Transverse colon (tissue), 4 donors: ENCODE measurements at regions not wholly inside any gene's neighbourhood (a gene's known extent, or its start where the extent isn't known, plus 50 kb on each side); places are given as distances from the start of the nearest gene placed in this dataset.

ENCODE experiments used
- DNase-seq: peaks from one replicate; pipeline ENCODE4 v3.0.0-alpha.2; 2019
- H3K27ac ChIP-seq, 4 donors: fragments of 200-600 bp; sonication (generic); 2 replicates each; pipeline ENCODE4 v1.5.1; 2016 to 2018; ENCODE audit warnings: inconsistent platforms in 4 of 4
- H3K27me3 ChIP-seq: fragments of 200-600 bp; sonication (generic); 2 replicates; pipeline ENCODE4 v1.5.1; 2017; ENCODE audit warnings: inconsistent platforms
- H3K36me3 ChIP-seq, 4 donors: fragments of 200-600 bp; sonication (generic); 2 replicates each; pipeline ENCODE4 v1.5.1; 2017 to 2019; ENCODE audit warnings: inconsistent platforms in 4 of 4
- H3K4me1 ChIP-seq, 4 donors: fragments of 200-600 bp; sonication (generic); 2 replicates each; pipeline ENCODE4 v1.5.1; 2017 to 2020; ENCODE audit warnings: inconsistent platforms in 4 of 4
- H3K4me3 ChIP-seq, 4 donors: fragments of 200-600 bp; sonication (generic); 1 replicate in 1 of 4; 2 replicates in 3 of 4; pipeline versions ENCODE4 v1.5.1 to v1.6.1; 2017 to 2019; ENCODE audit warnings: inconsistent platforms in 4 of 4
- H3K9me3 ChIP-seq, 2 donors: fragments of 200-600 bp; sonication (generic); 2 replicates each; pipeline ENCODE4 v1.5.1; 2017 to 2019; ENCODE audit warnings: inconsistent platforms in 2 of 2
- EP300 ChIP-seq: sonication (generic); formaldehyde crosslinking; IDR thresholded peaks from one replicate; pipeline ENCODE4 v1.6.1; 2017; ENCODE audit warnings: antibody characterized with exemption, low read depth
- POLR2A ChIP-seq: fragments of 450-650 bp; IDR thresholded peaks from one replicate; pipeline ENCODE4 v1.6.1; 2016; ENCODE audit warnings: antibody characterized with exemption, mild to moderate bottlenecking, moderate library complexity
- POLR2AphosphoS5 ChIP-seq, 3 donors: sonication (generic); formaldehyde crosslinking; IDR thresholded peaks; one replicate each; pipeline ENCODE4 v1.6.1; 2016; ENCODE audit warnings: antibody characterized with exemption in 3 of 3
- WGBS, 2 donors: methylation state at CpG; one replicate each; pipeline ENCODE4 v1.1.5; 2018; ENCODE audit warnings: low coverage in 1 of 2; 5-methylcytosine and 5-hydroxymethylcytosine counted together
- in situ Hi-C, 4 donors: fragments of 200-750 bp; cut with MboI; loops; one replicate each; pipeline versions ENCODE4 v1.15.0 to v1.15.1; 2017; ENCODE audit warnings: low sequenced_read_pairs in 3 of 4, low pct_ligation_motif_present in 1 of 4, low pct_unique_long_range_greater_than_20kb in 1 of 4
- intact Hi-C: fragments of 100-400 bp; cut with DNase I; formaldehyde crosslinking; loops from one replicate; pipeline ENCODE4 v1.15.1; 2023; ENCODE audit warnings: low total_unique reads
- TF ChIP-seq, protein P1 (sequence below), 5 experiments: fragments of 200-600 bp in 3 of 5; fragments of 450-650 bp in 2 of 5; sonication (generic) in 3 of 5; IDR thresholded peaks; 1 replicate in 2 of 5; 2 replicates in 3 of 5; pipeline ENCODE4 v1.5.1; 2016 to 2017; ENCODE audit warnings: antibody characterized with exemption in 5 of 5, inconsistent platforms in 3 of 5, mild to moderate bottlenecking in 2 of 5, moderate library complexity in 1 of 5

DNA sequence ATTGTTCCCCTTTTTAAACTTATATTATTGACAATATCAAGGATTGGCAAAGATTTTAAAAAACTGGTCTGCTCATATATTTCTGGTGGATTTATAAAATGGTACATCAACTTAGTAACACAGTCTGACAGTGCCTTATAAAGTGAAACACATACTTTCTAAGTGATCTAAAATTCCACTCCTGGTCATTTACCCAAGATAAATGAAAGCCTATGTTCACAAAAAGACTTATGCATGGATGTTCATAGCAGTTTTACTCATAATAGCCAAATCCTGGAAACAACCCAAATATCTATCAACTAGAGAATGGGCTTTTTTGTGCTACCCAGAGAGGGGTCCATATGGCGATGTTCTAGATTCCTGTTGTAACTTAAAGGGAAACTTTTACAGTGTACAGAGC is 222.4 kb upstream of the FAM83B start:
- H3K9me3 ChIP-seq, result no peaks in the 10 kb centered on the region
- no peaks in the 10 kb centered on the region for H3K36me3 ChIP-seq
- TF ChIP-seq EP300 (no peak), POLR2AphosphoS5 (IDR thresholded peaks at IDR 0.05) (no peak), POLR2A (no peak)
- TF ChIP-seq, protein P1, sequence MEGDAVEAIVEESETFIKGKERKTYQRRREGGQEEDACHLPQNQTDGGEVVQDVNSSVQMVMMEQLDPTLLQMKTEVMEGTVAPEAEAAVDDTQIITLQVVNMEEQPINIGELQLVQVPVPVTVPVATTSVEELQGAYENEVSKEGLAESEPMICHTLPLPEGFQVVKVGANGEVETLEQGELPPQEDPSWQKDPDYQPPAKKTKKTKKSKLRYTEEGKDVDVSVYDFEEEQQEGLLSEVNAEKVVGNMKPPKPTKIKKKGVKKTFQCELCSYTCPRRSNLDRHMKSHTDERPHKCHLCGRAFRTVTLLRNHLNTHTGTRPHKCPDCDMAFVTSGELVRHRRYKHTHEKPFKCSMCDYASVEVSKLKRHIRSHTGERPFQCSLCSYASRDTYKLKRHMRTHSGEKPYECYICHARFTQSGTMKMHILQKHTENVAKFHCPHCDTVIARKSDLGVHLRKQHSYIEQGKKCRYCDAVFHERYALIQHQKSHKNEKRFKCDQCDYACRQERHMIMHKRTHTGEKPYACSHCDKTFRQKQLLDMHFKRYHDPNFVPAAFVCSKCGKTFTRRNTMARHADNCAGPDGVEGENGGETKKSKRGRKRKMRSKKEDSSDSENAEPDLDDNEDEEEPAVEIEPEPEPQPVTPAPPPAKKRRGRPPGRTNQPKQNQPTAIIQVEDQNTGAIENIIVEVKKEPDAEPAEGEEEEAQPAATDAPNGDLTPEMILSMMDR (IDR thresholded peaks at IDR 0.05), result no peak
- no peak for DNase-seq
- intact Hi-C loops (no loop called here), in situ Hi-C loops (no loop called here)
- H3K27ac ChIP-seq, result no peak overlapping the region
- H3K4me1 ChIP-seq, result no peaks in the 10 kb centered on the region
- 86 to 90% methylated on average over 1 of the region's 1 CpG for WGBS, 2 donors
- no peaks in the 10 kb centered on the region for H3K27me3 ChIP-seq
- H3K4me3 ChIP-seq, result no peak overlapping the region

DNA sequence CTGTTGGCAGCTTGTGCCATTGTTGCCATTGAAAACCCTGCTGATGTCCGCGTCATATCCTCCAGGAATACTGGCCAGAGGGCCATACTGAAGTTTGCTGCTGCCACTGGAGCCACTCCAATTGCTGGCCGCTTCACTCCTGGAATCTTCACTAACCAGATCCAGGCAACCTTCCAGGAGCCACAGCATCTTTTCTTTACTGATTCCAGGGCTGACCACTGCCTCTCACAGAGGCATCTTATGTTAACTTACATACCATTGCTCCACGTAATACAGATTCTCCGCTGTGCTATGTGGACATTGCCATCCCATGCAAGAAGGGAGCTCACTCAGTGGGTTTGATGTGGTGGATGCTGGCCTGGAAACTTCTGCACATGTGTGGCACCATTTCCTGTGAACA is 221.8 kb upstream of the FAM83B start:
- intact Hi-C loops (no loop called here), in situ Hi-C loops (no loop called here)
- Histone ChIP-seq H3K36me3 (no peaks in the 10 kb centered on the region), H3K4me1 (no peaks in the 10 kb centered on the region), H3K4me3 (no peak overlapping the region), H3K27me3 (no peaks in the 10 kb centered on the region), H3K9me3 (no peaks in the 10 kb centered on the region), H3K27ac (no peak overlapping the region)
- TF ChIP-seq EP300, result no peak
- TF ChIP-seq POLR2AphosphoS5 (IDR thresholded peaks at IDR 0.05), result no peak
- TF ChIP-seq POLR2A, result no peak
- TF ChIP-seq, protein P1 (IDR thresholded peaks at IDR 0.05), result no peak
- WGBS, 2 donors, result 93% methylated on average over 5 of the region's 5 CpGs; no CpG with 5 or more reads in 1 of the 2 donors
- DNase-seq, result no peak

DNA sequence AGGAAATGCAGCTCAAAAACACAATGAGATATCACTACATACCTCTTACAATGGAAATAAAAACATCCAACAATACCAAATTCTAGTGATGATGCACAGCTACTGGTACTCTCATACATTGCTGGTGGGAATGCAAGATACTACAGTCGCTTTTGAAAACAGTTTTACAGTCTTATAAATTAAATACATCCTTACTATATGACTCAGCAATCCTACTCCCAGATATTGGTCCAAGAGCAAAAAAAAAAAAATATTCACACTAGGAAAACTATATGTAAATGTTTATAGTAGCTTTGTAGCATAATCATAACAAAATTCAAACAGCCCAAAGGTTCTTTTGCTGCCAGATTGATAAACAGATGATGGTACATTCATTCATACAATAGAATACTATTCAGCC is 217.4 kb upstream of the FAM83B start:
- Histone ChIP-seq H3K36me3 (no peaks in the 10 kb centered on the region), H3K4me1 (no peaks in the 10 kb centered on the region), H3K9me3 (no peaks in the 10 kb centered on the region), H3K27ac (no peak overlapping the region), H3K27me3 (no peaks in the 10 kb centered on the region), H3K4me3 (no peak overlapping the region)
- WGBS, 2 donors, result 61 to 65% methylated on average over 1 of the region's 1 CpG
- in situ Hi-C loops (no loop called here), intact Hi-C loops (no loop called here)
- no peak for TF ChIP-seq POLR2AphosphoS5 (IDR thresholded peaks at IDR 0.05)
- TF ChIP-seq POLR2A, result no peak
- TF ChIP-seq, protein P1 (IDR thresholded peaks at IDR 0.05), result no peak
- TF ChIP-seq EP300, result no peak
- no peak for DNase-seq

DNA sequence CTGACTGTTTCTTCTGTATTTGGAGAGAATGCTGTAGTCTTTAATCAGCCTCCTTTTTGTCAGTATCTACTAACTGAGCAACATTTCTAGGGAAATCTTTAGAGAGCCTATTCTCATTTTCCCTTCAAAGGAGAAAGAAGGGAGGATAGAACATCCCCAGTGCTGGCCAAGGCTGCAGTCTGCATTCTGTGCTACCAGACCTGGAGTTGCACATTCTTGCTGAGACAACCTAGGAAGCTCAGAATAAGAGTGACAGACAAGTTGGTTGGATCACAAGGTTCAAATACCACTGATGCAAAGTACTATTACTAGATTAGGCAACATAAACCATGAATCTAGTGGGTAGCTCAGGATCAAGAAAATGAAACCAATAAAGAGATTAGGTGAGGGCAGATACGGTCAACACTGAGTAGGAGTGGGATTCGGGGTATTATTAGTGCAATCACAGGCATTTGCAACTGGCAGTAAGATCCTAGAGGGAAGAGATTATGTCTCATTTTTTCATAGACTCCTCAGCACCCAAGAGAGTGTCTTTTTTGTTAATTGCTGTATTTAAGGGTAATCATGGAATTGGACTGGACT is 213.5 kb upstream of the FAM83B start:
- H3K4me1 ChIP-seq, result no peaks in the 10 kb centered on the region
- H3K36me3 ChIP-seq, result no peaks in the 10 kb centered on the region
- intact Hi-C loops (no loop called here), in situ Hi-C loops (no loop called here)
- no peak overlapping the region for H3K4me3 ChIP-seq
- WGBS, 2 donors, result 65 to 90% methylated on average over 2 of the region's 2 CpGs
- no peak for DNase-seq
- no peaks in the 10 kb centered on the region for H3K27me3 ChIP-seq
- no peak overlapping the region for H3K27ac ChIP-seq
- TF ChIP-seq POLR2A (no peak), POLR2AphosphoS5 (IDR thresholded peaks at IDR 0.05) (no peak), EP300 (no peak)
- TF ChIP-seq, protein P1 (IDR thresholded peaks at IDR 0.05), result no peak
- no peaks in the 10 kb centered on the region for H3K9me3 ChIP-seq
